ENCODE measurements at regions not wholly inside any gene's neighbourhood (a gene's known extent, or its start where the extent isn't known, plus 50 kb on each side); places are given as distances from the start of the nearest gene placed in this dataset.

- Histone ChIP-seq H3K4me3 (ENCODE audit: low read length) (no peak overlapping the region), H3K4me1 (ENCODE audit: control insufficient read depth, low read depth, low read length) (no peaks in the 10 kb centered on the region), H3K9ac (ENCODE audit: low read length) (no peak overlapping the region), H3K27ac (ENCODE audit: low read length) (no peak overlapping the region), H3K9me3 (ENCODE audit: control insufficient read depth, low read depth, low read length) (no peaks in the 10 kb centered on the region), H3K27me3 (ENCODE audit: control insufficient read depth, insufficient read depth, low read length) (no peaks in the 10 kb centered on the region), H3K36me3 (ENCODE audit: control insufficient read depth, low read depth, low read length) (no peaks in the 10 kb centered on the region)
Observed at GRCh38 chr14:34364201-34364600, 97.8 kb downstream of the SPTSSA start.

DNA sequence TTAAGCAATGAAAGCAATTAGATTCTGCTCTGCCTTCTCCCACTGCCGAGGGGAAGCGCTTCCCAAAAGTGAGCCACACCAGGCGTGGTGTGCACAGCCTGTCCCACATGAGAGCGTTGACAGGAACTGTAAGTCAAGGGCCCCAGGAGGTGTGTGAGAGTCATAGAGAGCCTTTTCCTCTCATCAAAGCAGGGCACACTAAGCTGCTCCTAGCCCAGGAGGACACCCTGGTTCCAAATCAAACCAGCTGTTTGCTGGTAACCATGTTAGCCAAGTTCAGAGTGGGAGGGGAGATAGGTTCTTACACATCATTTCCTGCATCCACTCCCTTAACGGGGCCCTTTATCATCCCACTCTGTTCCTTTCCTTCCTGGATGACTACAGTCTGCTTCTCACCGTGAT is 98.3 kb downstream of the SPTSSA start:
- Histone ChIP-seq H3K27ac (ENCODE audit: low read length) (no peak overlapping the region), H3K9me3 (ENCODE audit: control insufficient read depth, low read depth, low read length) (no peaks in the 10 kb centered on the region), H3K9ac (ENCODE audit: low read length) (no peak overlapping the region), H3K4me3 (ENCODE audit: low read length) (no peak overlapping the region), H3K27me3 (ENCODE audit: control insufficient read depth, insufficient read depth, low read length) (no peaks in the 10 kb centered on the region), H3K4me1 (ENCODE audit: control insufficient read depth, low read depth, low read length) (no peaks in the 10 kb centered on the region), H3K36me3 (ENCODE audit: control insufficient read depth, low read depth, low read length) (no peaks in the 10 kb centered on the region)

DNA sequence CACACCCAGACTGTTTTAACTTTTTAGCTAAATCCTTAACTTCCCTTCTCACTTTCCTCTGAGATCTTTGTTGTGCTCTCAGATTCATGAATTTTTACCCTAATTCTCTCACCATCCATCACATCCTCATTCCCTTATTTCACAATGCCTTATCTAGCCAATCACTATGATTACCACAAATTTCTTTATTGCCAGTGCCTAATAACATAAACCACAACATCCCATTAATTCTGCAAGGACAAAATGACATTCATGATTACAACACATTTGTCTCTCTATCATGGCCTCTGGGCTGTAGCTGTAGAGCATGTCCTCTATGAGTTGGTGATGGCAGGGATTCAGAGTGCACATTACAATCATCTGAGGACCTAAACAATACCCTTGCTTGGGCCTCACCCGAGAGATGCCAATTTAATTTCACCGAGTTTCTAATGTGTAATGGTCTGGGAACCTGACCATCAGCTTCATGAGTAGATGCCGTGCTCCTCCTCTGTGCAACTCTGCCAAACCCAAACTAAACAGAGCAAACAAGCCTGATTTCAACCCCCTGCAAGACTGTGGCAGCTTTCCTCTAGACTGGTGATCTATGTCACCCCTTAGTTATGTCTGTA is 99.3 kb downstream of the SPTSSA start:
- Histone ChIP-seq H3K27me3 (ENCODE audit: control insufficient read depth, insufficient read depth, low read length) (no peaks in the 10 kb centered on the region), H3K9me3 (ENCODE audit: control insufficient read depth, low read depth, low read length) (no peaks in the 10 kb centered on the region), H3K4me3 (ENCODE audit: low read length) (no peak overlapping the region), H3K9ac (ENCODE audit: low read length) (no peak overlapping the region), H3K4me1 (ENCODE audit: control insufficient read depth, low read depth, low read length) (no peaks in the 10 kb centered on the region), H3K36me3 (ENCODE audit: control insufficient read depth, low read depth, low read length) (no peaks in the 10 kb centered on the region), H3K27ac (ENCODE audit: low read length) (no peak overlapping the region)

DNA sequence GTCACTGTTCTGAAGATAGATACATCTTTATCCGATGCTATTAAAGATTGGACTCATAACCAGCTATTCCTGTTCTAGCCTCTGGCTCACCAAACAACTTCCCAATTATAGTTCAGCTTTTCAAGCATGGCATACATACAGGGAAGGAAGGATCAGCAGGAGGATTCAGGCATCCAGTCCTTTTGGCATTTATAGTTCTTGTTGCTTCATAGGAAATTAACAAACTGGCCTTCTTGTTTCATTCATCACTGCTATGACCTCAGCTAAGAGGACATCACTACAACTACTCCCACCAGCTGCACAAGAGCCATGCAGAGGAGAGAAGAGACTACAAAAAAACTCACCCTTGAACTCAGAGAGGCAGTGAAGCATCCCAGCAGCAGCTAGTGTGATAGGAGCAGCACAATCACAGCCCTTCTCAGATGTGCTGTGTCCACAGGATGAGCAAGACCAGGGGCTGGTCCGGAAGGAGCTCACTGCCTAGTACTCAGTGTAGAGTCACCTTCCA is 100.5 kb downstream of the SPTSSA start:
- Histone ChIP-seq H3K4me3 (ENCODE audit: low read length) (no peak overlapping the region), H3K4me1 (ENCODE audit: control insufficient read depth, low read depth, low read length) (no peaks in the 10 kb centered on the region), H3K9ac (ENCODE audit: low read length) (no peak overlapping the region), H3K36me3 (ENCODE audit: control insufficient read depth, low read depth, low read length) (no peaks in the 10 kb centered on the region), H3K27ac (ENCODE audit: low read length) (no peak overlapping the region), H3K9me3 (ENCODE audit: control insufficient read depth, low read depth, low read length) (no peaks in the 10 kb centered on the region), H3K27me3 (ENCODE audit: control insufficient read depth, insufficient read depth, low read length) (no peaks in the 10 kb centered on the region)

GRCh38 chr14:34359420-34360117 is 102.5 kb downstream of the SPTSSA start:
- Histone ChIP-seq H3K9ac (ENCODE audit: low read length) (no peak overlapping the region), H3K9me3 (ENCODE audit: control insufficient read depth, low read depth, low read length) (no peaks in the 10 kb centered on the region), H3K27ac (ENCODE audit: low read length) (no peak overlapping the region), H3K27me3 (ENCODE audit: control insufficient read depth, insufficient read depth, low read length) (no peaks in the 10 kb centered on the region), H3K4me1 (ENCODE audit: control insufficient read depth, low read depth, low read length) (no peaks in the 10 kb centered on the region), H3K4me3 (ENCODE audit: low read length) (no peak overlapping the region), H3K36me3 (ENCODE audit: control insufficient read depth, low read depth, low read length) (no peaks in the 10 kb centered on the region)

DNA sequence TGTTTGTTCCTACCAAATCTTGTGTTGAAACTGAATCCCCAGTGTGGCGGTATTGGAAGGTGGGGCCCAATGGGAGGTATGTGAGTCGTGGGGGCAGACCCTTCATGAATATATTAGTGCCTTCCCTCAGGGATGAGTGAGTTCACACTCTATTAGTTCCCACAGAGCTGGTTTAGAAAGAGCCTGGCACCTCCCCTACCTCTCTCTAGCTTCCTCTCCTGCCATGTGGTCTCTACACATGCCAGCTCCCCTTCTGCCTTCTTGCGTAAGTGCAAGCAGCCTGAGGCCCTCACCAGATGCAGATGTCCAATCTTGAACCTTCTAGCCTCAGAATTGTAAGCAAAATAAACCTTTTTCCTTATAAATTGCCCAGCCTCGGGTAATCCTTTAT is 105.8 kb downstream of the SPTSSA start:
- no peaks in the 10 kb centered on the region for H3K4me1 ChIP-seq (ENCODE audit: control insufficient read depth, low read depth, low read length)
- H3K36me3 ChIP-seq (ENCODE audit: control insufficient read depth, low read depth, low read length) = no peaks in the 10 kb centered on the region
- H3K9ac ChIP-seq (ENCODE audit: low read length) = no peak overlapping the region
- no peaks in the 10 kb centered on the region for H3K9me3 ChIP-seq (ENCODE audit: control insufficient read depth, low read depth, low read length)
- H3K27ac ChIP-seq (ENCODE audit: low read length) = no peak overlapping the region
- H3K27me3 ChIP-seq (ENCODE audit: control insufficient read depth, insufficient read depth, low read length) = no peaks in the 10 kb centered on the region
- no peak overlapping the region for H3K4me3 ChIP-seq (ENCODE audit: low read length)

DNA sequence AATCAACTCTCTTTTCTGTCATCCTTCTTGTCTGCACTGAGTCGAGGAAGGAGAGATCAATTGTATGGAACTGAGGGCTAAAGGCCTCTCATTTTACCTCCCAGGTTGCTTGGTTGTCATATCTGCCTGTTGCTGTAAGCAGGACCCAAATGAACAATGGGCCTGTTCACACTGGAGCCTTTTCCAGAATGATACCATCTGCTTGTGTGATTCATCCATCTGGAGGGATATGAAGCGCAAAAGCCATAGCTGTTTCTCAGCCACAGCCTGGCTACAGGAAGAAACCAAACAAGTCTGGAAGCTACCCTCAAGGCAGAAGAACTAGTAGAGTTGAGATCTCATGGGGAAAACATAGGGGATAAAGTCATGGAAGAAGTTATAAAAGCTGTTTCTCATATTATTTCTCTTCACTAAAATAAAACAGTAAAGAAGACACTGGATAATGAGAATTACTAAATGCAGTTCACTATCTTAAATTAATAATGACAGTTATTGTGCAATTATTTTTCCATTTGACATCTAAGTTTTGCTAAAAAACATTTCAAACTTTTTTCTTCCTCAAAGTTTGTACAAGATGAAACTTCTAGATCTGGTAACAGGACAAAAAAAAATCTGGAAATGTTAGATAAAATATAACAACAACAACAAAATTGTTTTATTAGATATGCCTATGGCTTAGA is 106.3 kb downstream of the SPTSSA start:
- no peak overlapping the region for H3K27ac ChIP-seq (ENCODE audit: low read length)
- H3K9me3 ChIP-seq (ENCODE audit: control insufficient read depth, low read depth, low read length) = no peaks in the 10 kb centered on the region
- no peaks in the 10 kb centered on the region for H3K4me1 ChIP-seq (ENCODE audit: control insufficient read depth, low read depth, low read length)
- H3K27me3 ChIP-seq (ENCODE audit: control insufficient read depth, insufficient read depth, low read length) = no peaks in the 10 kb centered on the region
- H3K9ac ChIP-seq (ENCODE audit: low read length) = no peak overlapping the region
- H3K4me3 ChIP-seq (ENCODE audit: low read length) = no peak overlapping the region
- no peaks in the 10 kb centered on the region for H3K36me3 ChIP-seq (ENCODE audit: control insufficient read depth, low read depth, low read length)

GRCh38 chr14:34354556-34354955 is 107.5 kb downstream of the SPTSSA start:
- H3K9me3 ChIP-seq (ENCODE audit: control insufficient read depth, low read depth, low read length) = no peaks in the 10 kb centered on the region
- no peaks in the 10 kb centered on the region for H3K4me1 ChIP-seq (ENCODE audit: control insufficient read depth, low read depth, low read length)
- H3K27ac ChIP-seq (ENCODE audit: low read length) = no peak overlapping the region
- H3K4me3 ChIP-seq (ENCODE audit: low read length) = no peak overlapping the region
- H3K27me3 ChIP-seq (ENCODE audit: control insufficient read depth, insufficient read depth, low read length) = no peaks in the 10 kb centered on the region
- H3K36me3 ChIP-seq (ENCODE audit: control insufficient read depth, low read depth, low read length) = no peaks in the 10 kb centered on the region
- H3K9ac ChIP-seq (ENCODE audit: low read length) = no peak overlapping the region

GRCh38 chr14:34350903-34351302 is 111.1 kb downstream of the SPTSSA start:
- H3K9me3 ChIP-seq (ENCODE audit: control insufficient read depth, low read depth, low read length) = peaks cover 9% of the 10 kb centered on the region
- H3K27me3 ChIP-seq (ENCODE audit: control insufficient read depth, insufficient read depth, low read length) = no peaks in the 10 kb centered on the region
- no peak overlapping the region for H3K27ac ChIP-seq (ENCODE audit: low read length)
- H3K9ac ChIP-seq (ENCODE audit: low read length) = no peak overlapping the region
- no peak overlapping the region for H3K4me3 ChIP-seq (ENCODE audit: low read length)
- no peaks in the 10 kb centered on the region for H3K36me3 ChIP-seq (ENCODE audit: control insufficient read depth, low read depth, low read length)
- H3K4me1 ChIP-seq (ENCODE audit: control insufficient read depth, low read depth, low read length) = no peaks in the 10 kb centered on the region

- no peak overlapping the region for H3K27ac ChIP-seq (ENCODE audit: low read length)
- no peak overlapping the region for H3K9ac ChIP-seq (ENCODE audit: low read length)
- H3K36me3 ChIP-seq (ENCODE audit: control insufficient read depth, low read depth, low read length) = no peaks in the 10 kb centered on the region
- H3K9me3 ChIP-seq (ENCODE audit: control insufficient read depth, low read depth, low read length) = peaks cover 9% of the 10 kb centered on the region
- H3K4me1 ChIP-seq (ENCODE audit: control insufficient read depth, low read depth, low read length) = no peaks in the 10 kb centered on the region
- no peaks in the 10 kb centered on the region for H3K27me3 ChIP-seq (ENCODE audit: control insufficient read depth, insufficient read depth, low read length)
- no peak overlapping the region for H3K4me3 ChIP-seq (ENCODE audit: low read length)
Observed at GRCh38 chr14:34348592-34348991, 113.4 kb downstream of the SPTSSA start.

GRCh38 chr14:34347683-34348082 is 114.4 kb downstream of the SPTSSA start:
- H3K27me3 ChIP-seq (ENCODE audit: control insufficient read depth, insufficient read depth, low read length) = no peaks in the 10 kb centered on the region
- H3K4me1 ChIP-seq (ENCODE audit: control insufficient read depth, low read depth, low read length) = no peaks in the 10 kb centered on the region
- H3K27ac ChIP-seq (ENCODE audit: low read length) = no peak overlapping the region

More at GRCh38 chr14:34347683-34348082, 114.4 kb downstream of the SPTSSA start:
- Histone ChIP-seq H3K9ac (ENCODE audit: low read length) (no peak overlapping the region), H3K4me3 (ENCODE audit: low read length) (no peak overlapping the region), H3K36me3 (ENCODE audit: control insufficient read depth, low read depth, low read length) (no peaks in the 10 kb centered on the region), H3K9me3 (ENCODE audit: control insufficient read depth, low read depth, low read length) (peaks cover 9% of the 10 kb centered on the region)
